NOMO-1 treated with DMSO at 0.1 percent for 48 hours (cell line): ENCODE measurements at regions not wholly inside any gene's neighbourhood (a gene's known extent, or its start where the extent isn't known, plus 50 kb on each side); places are given as distances from the start of the nearest gene placed in this dataset.

Source experiments
- DNase-seq: peaks from one replicate; lab custom pipeline; 2025; ENCODE audit not compliant: unreplicated experiment; lab: John Stamatoyannopoulos, UW

GRCh38 chr2:104286841-104287240 is 567.1 kb upstream of the POU3F3 start:
- no peak for DNase-seq

GRCh38 chr2:104289651-104290565 is 564.0 kb upstream of the POU3F3 start:
- DNase-seq: no peak

- no peak for DNase-seq
These were observed 563.4 kb upstream of the POU3F3 start for GRCh38 chr2:104290566-104290891.

GRCh38 chr2:104312684-104313083 is 541.2 kb upstream of the POU3F3 start:
- DNase-seq: no peak

GRCh38 chr2:104318001-104318665 is 535.8 kb upstream of the POU3F3 start:
- DNase-seq: no peak

GRCh38 chr2:104321116-104321795 is 532.7 kb upstream of the POU3F3 start:
- DNase-seq: no peak

- DNase-seq: no peak
These were observed 532.0 kb upstream of the POU3F3 start for GRCh38 chr2:104321796-104322349.

- DNase-seq: no peak
These were observed 521.2 kb upstream of the POU3F3 start for GRCh38 chr2:104332731-104333130.

- DNase-seq: no peak
These were observed 516.0 kb upstream of the POU3F3 start for GRCh38 chr2:104337869-104338268.

GRCh38 chr2:104340162-104340561 is 513.8 kb upstream of the POU3F3 start:
- no peak for DNase-seq

GRCh38 chr2:104340879-104341828 is 512.8 kb upstream of the POU3F3 start:
- no peak for DNase-seq

GRCh38 chr2:104344306-104344705 is 509.6 kb upstream of the POU3F3 start:
- no peak for DNase-seq

GRCh38 chr2:104344985-104345384 is 508.9 kb upstream of the POU3F3 start:
- no peak for DNase-seq

- no peak for DNase-seq
These were observed 495.8 kb upstream of the POU3F3 start for GRCh38 chr2:104358122-104358521.

- DNase-seq: no peak
These were observed 492.5 kb upstream of the POU3F3 start for GRCh38 chr2:104361414-104361813.

GRCh38 chr2:104368089-104368488 is 485.8 kb upstream of the POU3F3 start:
- no peak for DNase-seq

- DNase-seq: no peak
These were observed 482.7 kb upstream of the POU3F3 start for GRCh38 chr2:104371087-104371781.

- no peak for DNase-seq
These were observed 478.7 kb upstream of the POU3F3 start for GRCh38 chr2:104375206-104375605.

GRCh38 chr2:104378853-104379374 is 475.0 kb upstream of the POU3F3 start:
- DNase-seq: peak; percentile 73

GRCh38 chr2:104384961-104385360 is 469.0 kb upstream of the POU3F3 start:
- DNase-seq: no peak
